ENCODE measurements at regions not wholly inside any gene's neighbourhood (a gene's known extent, or its start where the extent isn't known, plus 50 kb on each side); places are given as distances from the start of the nearest gene placed in this dataset.

- no peak for DNase-seq
Observed at GRCh38 chr11:70522593-70523311, 124.4 kb downstream of the CTTN start.

GRCh38 chr11:70523384-70524095 lies 125.2 kb downstream of the CTTN start:
- no peak for DNase-seq

- no peak for DNase-seq
Observed at GRCh38 chr11:70524096-70524922, 126.0 kb downstream of the CTTN start.

- no peak for DNase-seq
Observed at GRCh38 chr11:70525006-70525405, 126.7 kb downstream of the CTTN start.

- DNase-seq = no peak
Observed at GRCh38 chr11:70525466-70525865, 127.1 kb downstream of the CTTN start.

- DNase-seq = no peak
Observed at GRCh38 chr11:70526116-70527045, 128.1 kb downstream of the CTTN start.

GRCh38 chr11:70527046-70527395 lies 128.7 kb downstream of the CTTN start:
- no peak for DNase-seq

GRCh38 chr11:70527429-70528045 lies 129.2 kb downstream of the CTTN start:
- DNase-seq = no peak

GRCh38 chr11:70528046-70528793 lies 129.9 kb downstream of the CTTN start:
- DNase-seq = no peak

- no peak for DNase-seq
Observed at GRCh38 chr11:70528794-70529580, 130.7 kb downstream of the CTTN start.

- no peak for DNase-seq
Observed at GRCh38 chr11:70530010-70530409, 131.7 kb downstream of the CTTN start.

GRCh38 chr11:70530629-70531185 lies 132.4 kb downstream of the CTTN start:
- no peak for DNase-seq

- DNase-seq = no peak
Observed at GRCh38 chr11:70531281-70532065, 133.1 kb downstream of the CTTN start.

- DNase-seq = no peak
Observed at GRCh38 chr11:70532066-70532440, 133.7 kb downstream of the CTTN start.

GRCh38 chr11:70532731-70533130 lies 134.4 kb downstream of the CTTN start:
- DNase-seq = no peak

- DNase-seq = no peak
Observed at GRCh38 chr11:70535191-70535971, 137.1 kb downstream of the CTTN start.

- DNase-seq = no peak
Observed at GRCh38 chr11:70536051-70536877, 137.9 kb downstream of the CTTN start.

All from stimulated activated CD4-positive, alpha-beta T cell treated with anti-CD3 and anti-CD28 coated beads, Interleukin-12 subunit alpha, Interleukin-12 subunit beta, amount 100 ng/mL, for 4 hours (primary cell).